Astrocyte (in vitro differentiated cells and primary cell): ENCODE measurements at regions not wholly inside any gene's neighbourhood (a gene's known extent, or its start where the extent isn't known, plus 50 kb on each side); places are given as distances from the start of the nearest gene placed in this dataset.

Source experiments
- DNase-seq: peaks from one replicate; pipeline ENCODE4 v3.0.0-alpha.2; 2010; ENCODE audit warnings: low read depth
- FAIRE-seq: peaks from 2 replicates; lab custom pipeline; 2011; peaks lifted over from hg19 to GRCh38; lab: Jason Lieb, UNC
- H2AFZ ChIP-seq: 2 replicates; pipeline ENCODE4 v1.6.0; 2012; ENCODE audit warnings: low read depth, low read length, inconsistent platforms
- H3K27ac ChIP-seq: 2 replicates; pipeline ENCODE4 v1.5.1; 2011; ENCODE audit warnings: low read depth, low read length, inconsistent platforms
- H3K27me3 ChIP-seq: 2 replicates; pipeline ENCODE4 v1.6.0; 2011; ENCODE audit warnings: low read length, inconsistent platforms; ENCODE audit not compliant: insufficient read depth
- H3K36me3 ChIP-seq: 2 replicates; pipeline ENCODE4 v1.5.1; 2011; ENCODE audit warnings: low read length, inconsistent platforms; ENCODE audit not compliant: insufficient read depth
- H3K4me1 ChIP-seq: 2 replicates; pipeline ENCODE4 v1.5.1; 2011; ENCODE audit warnings: low read length, inconsistent platforms; ENCODE audit not compliant: insufficient read depth
- H3K4me2 ChIP-seq: 2 replicates; pipeline ENCODE4 v1.6.0; 2012; ENCODE audit warnings: low read length, inconsistent platforms
- H3K4me3 ChIP-seq: 2 replicates; pipeline ENCODE4 v1.5.1; 2011; ENCODE audit warnings: low read depth, mild to moderate bottlenecking, low read length, inconsistent platforms; ENCODE audit not compliant: insufficient read depth
- H3K79me2 ChIP-seq: 2 replicates; pipeline ENCODE4 v1.6.0; 2012; ENCODE audit warnings: mild to moderate bottlenecking, low read length, inconsistent platforms; ENCODE audit not compliant: insufficient read depth
- H3K9ac ChIP-seq: 2 replicates; pipeline ENCODE4 v1.6.0; 2012; ENCODE audit warnings: mild to moderate bottlenecking, low read length, inconsistent platforms
- H3K9me3 ChIP-seq: 2 replicates; pipeline ENCODE4 v1.5.1; 2012; ENCODE audit warnings: low read depth, mild to moderate bottlenecking, low read length, inconsistent platforms; ENCODE audit not compliant: insufficient read depth
- H4K20me1 ChIP-seq: 2 replicates; pipeline ENCODE4 v1.6.0; 2012; ENCODE audit warnings: low read length, inconsistent platforms; ENCODE audit not compliant: insufficient read depth
- H3K27ac Mint-ChIP-seq: one replicate; pipeline ENCODE4 v1.8.0; 2021; ENCODE audit warnings: mild to moderate bottlenecking, mixed read lengths; ENCODE audit not compliant: unreplicated experiment
- H3K27me3 Mint-ChIP-seq: one replicate; pipeline ENCODE4 v1.8.0; 2021; ENCODE audit warnings: low read depth, mixed read lengths; ENCODE audit not compliant: unreplicated experiment
- H3K36me3 Mint-ChIP-seq: one replicate; pipeline ENCODE4 v1.8.0; 2021; ENCODE audit warnings: low read depth, mixed read lengths; ENCODE audit not compliant: unreplicated experiment
- H3K4me1 Mint-ChIP-seq: one replicate; pipeline ENCODE4 v1.8.0; 2021; ENCODE audit warnings: low read depth, mixed read lengths; ENCODE audit not compliant: unreplicated experiment
- H3K4me3 Mint-ChIP-seq: one replicate; pipeline ENCODE4 v1.8.0; 2021; ENCODE audit warnings: mild to moderate bottlenecking, moderate library complexity, mixed read lengths; ENCODE audit not compliant: unreplicated experiment
- H3K9me3 Mint-ChIP-seq: one replicate; pipeline ENCODE4 v1.8.0; 2021; ENCODE audit warnings: mild to moderate bottlenecking, mixed read lengths; ENCODE audit not compliant: unreplicated experiment
- EZH2 ChIP-seq: IDR thresholded peaks from 2 replicates; pipeline ENCODE4 v1.6.1; 2012; ENCODE audit warnings: mild to moderate bottlenecking, low read length, inconsistent platforms; ENCODE audit not compliant: insufficient read depth
- TF ChIP-seq, protein P1 (sequence below): IDR thresholded peaks from 2 replicates; pipeline ENCODE4 v1.5.1; 2011; ENCODE audit warnings: low read depth, mild to moderate bottlenecking, inconsistent platforms, low read length, moderate library complexity; ENCODE audit not compliant: insufficient read depth

- Mint-ChIP-seq H3K27me3 (peaks cover 9% of the 10 kb centered on the region), H3K27ac (no peak overlapping the region), H3K4me3 (no peak overlapping the region), H3K36me3 (no peaks in the 10 kb centered on the region), H3K4me1 (peaks cover 3% of the 10 kb centered on the region), H3K9me3 (peaks cover 3% of the 10 kb centered on the region)
- TF ChIP-seq, protein P1, sequence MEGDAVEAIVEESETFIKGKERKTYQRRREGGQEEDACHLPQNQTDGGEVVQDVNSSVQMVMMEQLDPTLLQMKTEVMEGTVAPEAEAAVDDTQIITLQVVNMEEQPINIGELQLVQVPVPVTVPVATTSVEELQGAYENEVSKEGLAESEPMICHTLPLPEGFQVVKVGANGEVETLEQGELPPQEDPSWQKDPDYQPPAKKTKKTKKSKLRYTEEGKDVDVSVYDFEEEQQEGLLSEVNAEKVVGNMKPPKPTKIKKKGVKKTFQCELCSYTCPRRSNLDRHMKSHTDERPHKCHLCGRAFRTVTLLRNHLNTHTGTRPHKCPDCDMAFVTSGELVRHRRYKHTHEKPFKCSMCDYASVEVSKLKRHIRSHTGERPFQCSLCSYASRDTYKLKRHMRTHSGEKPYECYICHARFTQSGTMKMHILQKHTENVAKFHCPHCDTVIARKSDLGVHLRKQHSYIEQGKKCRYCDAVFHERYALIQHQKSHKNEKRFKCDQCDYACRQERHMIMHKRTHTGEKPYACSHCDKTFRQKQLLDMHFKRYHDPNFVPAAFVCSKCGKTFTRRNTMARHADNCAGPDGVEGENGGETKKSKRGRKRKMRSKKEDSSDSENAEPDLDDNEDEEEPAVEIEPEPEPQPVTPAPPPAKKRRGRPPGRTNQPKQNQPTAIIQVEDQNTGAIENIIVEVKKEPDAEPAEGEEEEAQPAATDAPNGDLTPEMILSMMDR, result no peak
- TF ChIP-seq EZH2, result no peak
- DNase-seq (no peak), FAIRE-seq (no peak)
- H3K9ac ChIP-seq, result no peak overlapping the region
- H3K27ac ChIP-seq, result no peak overlapping the region
- H3K36me3 ChIP-seq, result no peaks in the 10 kb centered on the region
- no peaks in the 10 kb centered on the region for H4K20me1 ChIP-seq
- no peaks in the 10 kb centered on the region for H3K27me3 ChIP-seq
- H3K9me3 ChIP-seq, result no peaks in the 10 kb centered on the region
- no peaks in the 10 kb centered on the region for H3K4me1 ChIP-seq
- no peak overlapping the region for H3K4me2 ChIP-seq
- no peaks in the 10 kb centered on the region for H3K79me2 ChIP-seq
- no peak overlapping the region for H3K4me3 ChIP-seq
- H2AFZ ChIP-seq, result no peak overlapping the region
Measured at GRCh38 chr10:120760253-120760652, 90.9 kb upstream of the WDR11 start.

GRCh38 chr10:120761951-120762350 lies 89.2 kb upstream of the WDR11 start:
- no peak overlapping the region for H3K27ac Mint-ChIP-seq
- no peaks in the 10 kb centered on the region for H3K27me3 ChIP-seq
- no peaks in the 10 kb centered on the region for H3K36me3 ChIP-seq
- no peaks in the 10 kb centered on the region for H4K20me1 ChIP-seq
- H3K4me1 Mint-ChIP-seq, result peaks cover 3% of the 10 kb centered on the region
- no peak overlapping the region for H3K4me3 Mint-ChIP-seq
- no peak overlapping the region for H3K9ac ChIP-seq
- no peak overlapping the region for H3K4me3 ChIP-seq
- FAIRE-seq (no peak), DNase-seq (peak; percentile 2)
- H3K9me3 Mint-ChIP-seq, result peaks cover 3% of the 10 kb centered on the region
- no peak overlapping the region for H2AFZ ChIP-seq
- H3K9me3 ChIP-seq, result no peaks in the 10 kb centered on the region
- H3K4me2 ChIP-seq, result no peak overlapping the region
- no peak for TF ChIP-seq EZH2
- TF ChIP-seq, protein P1, result no peak
- H3K36me3 Mint-ChIP-seq, result no peaks in the 10 kb centered on the region
- no peak overlapping the region for H3K27ac ChIP-seq
- no peaks in the 10 kb centered on the region for H3K4me1 ChIP-seq
- no peaks in the 10 kb centered on the region for H3K79me2 ChIP-seq
- peaks cover 12% of the 10 kb centered on the region for H3K27me3 Mint-ChIP-seq

GRCh38 chr10:120765226-120765803 lies 85.8 kb upstream of the WDR11 start:
- no peaks in the 10 kb centered on the region for H3K36me3 ChIP-seq
- H3K4me3 ChIP-seq, result no peak overlapping the region
- no peaks in the 10 kb centered on the region for H3K4me1 ChIP-seq
- H3K27ac ChIP-seq, result no peak overlapping the region
- no peaks in the 10 kb centered on the region for H3K9me3 ChIP-seq
- no peak overlapping the region for H3K4me3 Mint-ChIP-seq
- no peak for TF ChIP-seq EZH2
- TF ChIP-seq, protein P1, result no peak
- FAIRE-seq (no peak), DNase-seq (no peak)
- no peak overlapping the region for H3K27ac Mint-ChIP-seq
- H3K36me3 Mint-ChIP-seq, result peaks cover 4% of the 10 kb centered on the region
- no peak overlapping the region for H3K4me2 ChIP-seq
- peaks cover 9% of the 10 kb centered on the region for H3K27me3 Mint-ChIP-seq
- no peaks in the 10 kb centered on the region for H3K79me2 ChIP-seq
- no peaks in the 10 kb centered on the region for H3K9me3 Mint-ChIP-seq
- peaks cover 3% of the 10 kb centered on the region for H3K4me1 Mint-ChIP-seq
- no peaks in the 10 kb centered on the region for H3K27me3 ChIP-seq
- no peaks in the 10 kb centered on the region for H4K20me1 ChIP-seq
- H2AFZ ChIP-seq, result no peak overlapping the region
- no peak overlapping the region for H3K9ac ChIP-seq
